ENCODE measurements at regions not wholly inside any gene's neighbourhood (a gene's known extent, or its start where the extent isn't known, plus 50 kb on each side); places are given as distances from the start of the nearest gene placed in this dataset.

DNA sequence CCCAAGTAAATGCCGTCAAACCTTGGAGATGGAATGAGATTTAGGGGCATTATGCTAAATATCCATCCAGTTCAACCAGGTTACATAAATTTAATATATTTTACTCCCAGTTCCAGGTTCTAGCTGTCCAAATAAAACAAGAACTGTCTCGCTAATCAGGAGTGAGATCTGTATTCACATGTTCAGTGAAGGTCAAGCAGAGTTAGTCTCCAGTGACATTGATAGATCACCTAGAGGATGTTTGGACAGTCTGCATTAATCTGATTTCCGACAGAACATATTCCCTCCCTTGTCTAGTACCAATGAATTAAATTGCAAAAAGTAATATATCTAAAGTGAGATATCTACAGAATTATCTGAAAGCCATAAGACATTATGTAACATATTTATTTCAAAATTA is 979.4 kb upstream of the CNTNAP5 start:
- in situ Hi-C loops (cut with MboI) = no loop called here
- ATAC-seq = no peak

More for the DNA sequence above, 979.4 kb upstream of the CNTNAP5 start:
- H3K27ac ChIP-seq (ENCODE audit: extremely low read depth, low read depth, low read length) = no peak overlapping the region
- H3K9me3 ChIP-seq (replicated peaks; ENCODE audit: control insufficient read depth, insufficient read depth, low read depth, low read length) = no peaks in the 10 kb centered on the region
- no peaks in the 10 kb centered on the region for H3K4me1 ChIP-seq (replicated peaks in 1 of 2; ENCODE audit: control insufficient read depth in 2 of 2, insufficient read depth in 2 of 2, low read length in 2 of 2)
- H3K9ac ChIP-seq (ENCODE audit: insufficient read depth in 1 of 2, low read depth in 2 of 2, low read length in 2 of 2) = no peak overlapping the region
- ChIA-PET POLR2A (no interaction called here), CTCF (ENCODE audit: low intra/inter-chr PET ratio) (no interaction called here)
- DNase-seq (ENCODE audit: extremely low read depth in 1 of 4, low spot score in 3 of 4) (no peak), FAIRE-seq (no peak)
- no peak overlapping the region for H3K4me3 ChIP-seq
- no peaks in the 10 kb centered on the region for H3K27me3 ChIP-seq (ENCODE audit: control insufficient read depth in 2 of 2, insufficient read depth in 2 of 2, low read length in 2 of 2)
- no peak overlapping the region for H3K4me2 ChIP-seq (ENCODE audit: insufficient read depth, low read length)
- no peaks in the 10 kb centered on the region for H3K79me2 ChIP-seq (ENCODE audit: control insufficient read depth, insufficient read depth, low read length)
- 2% methylated on average over 3 of the region's 3 CpGs for WGBS (ENCODE audit: insufficient coverage, low coverage, missing lambda C conversion rate)
- H3K36me3 ChIP-seq (ENCODE audit: control insufficient read depth, insufficient read depth, low read length) = no peaks in the 10 kb centered on the region
- no TSS peak for BruUV-seq (replicated peaks)
- TF ChIP-seq SRF (CRISPR knock-in tag; IDR thresholded peaks at IDR 0.05) = no peak
- TF ChIP-seq ZNF561 (CRISPR knock-in tag; conservative IDR thresholded peaks at IDR 0.05) = no peak
- no peak for TF ChIP-seq MXI1 (IDR thresholded peaks at IDR 0.05; ENCODE audit: low read depth, low read length)
- TF ChIP-seq SETDB1 (IDR thresholded peaks at IDR 0.05; ENCODE audit: low read length) = no peak
- TF ChIP-seq HDAC2 (IDR thresholded peaks at IDR 0.05) = no peak
- no peak for TF ChIP-seq PHB (CRISPR knock-in tag; IDR thresholded peaks at IDR 0.05)
- no peak for TF ChIP-seq NR3C1 (CRISPR knock-in tag; IDR thresholded peaks at IDR 0.05)
- TF ChIP-seq NCOR1 (IDR thresholded peaks at IDR 0.05) = no peak
- no peak for TF ChIP-seq HDAC8 (tag; IDR thresholded peaks at IDR 0.05)
- TF ChIP-seq ZNF174 (CRISPR knock-in tag; IDR thresholded peaks at IDR 0.05) = no peak
- TF ChIP-seq SMARCB1 (IDR thresholded peaks at IDR 0.05; ENCODE audit: insufficient read length, low read depth) = no peak
- no peak for TF ChIP-seq RAD21 (CRISPR knock-in tag; conservative IDR thresholded peaks at IDR 0.05 in 1 of 2, IDR thresholded peaks at IDR 0.05 in 1 of 2)
- no peak for TF ChIP-seq RHOXF2B (CRISPR knock-in tag; conservative IDR thresholded peaks at IDR 0.05)
- no peak for TF ChIP-seq RBFOX2 (IDR thresholded peaks at IDR 0.05; ENCODE audit: low read depth, low read length)
- TF ChIP-seq, protein P1, sequence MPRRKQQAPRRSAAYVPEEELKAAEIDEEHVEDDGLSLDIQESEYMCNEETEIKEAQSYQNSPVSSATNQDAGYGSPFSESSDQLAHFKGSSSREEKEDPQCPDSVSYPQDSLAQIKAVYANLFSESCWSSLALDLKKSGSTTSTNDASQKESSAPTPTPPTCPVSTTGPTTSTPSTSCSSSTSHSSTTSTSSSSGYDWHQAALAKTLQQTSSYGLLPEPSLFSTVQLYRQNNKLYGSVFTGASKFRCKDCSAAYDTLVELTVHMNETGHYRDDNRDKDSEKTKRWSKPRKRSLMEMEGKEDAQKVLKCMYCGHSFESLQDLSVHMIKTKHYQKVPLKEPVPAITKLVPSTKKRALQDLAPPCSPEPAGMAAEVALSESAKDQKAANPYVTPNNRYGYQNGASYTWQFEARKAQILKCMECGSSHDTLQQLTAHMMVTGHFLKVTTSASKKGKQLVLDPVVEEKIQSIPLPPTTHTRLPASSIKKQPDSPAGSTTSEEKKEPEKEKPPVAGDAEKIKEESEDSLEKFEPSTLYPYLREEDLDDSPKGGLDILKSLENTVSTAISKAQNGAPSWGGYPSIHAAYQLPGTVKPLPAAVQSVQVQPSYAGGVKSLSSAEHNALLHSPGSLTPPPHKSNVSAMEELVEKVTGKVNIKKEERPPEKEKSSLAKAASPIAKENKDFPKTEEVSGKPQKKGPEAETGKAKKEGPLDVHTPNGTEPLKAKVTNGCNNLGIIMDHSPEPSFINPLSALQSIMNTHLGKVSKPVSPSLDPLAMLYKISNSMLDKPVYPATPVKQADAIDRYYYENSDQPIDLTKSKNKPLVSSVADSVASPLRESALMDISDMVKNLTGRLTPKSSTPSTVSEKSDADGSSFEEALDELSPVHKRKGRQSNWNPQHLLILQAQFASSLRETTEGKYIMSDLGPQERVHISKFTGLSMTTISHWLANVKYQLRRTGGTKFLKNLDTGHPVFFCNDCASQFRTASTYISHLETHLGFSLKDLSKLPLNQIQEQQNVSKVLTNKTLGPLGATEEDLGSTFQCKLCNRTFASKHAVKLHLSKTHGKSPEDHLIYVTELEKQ (CRISPR knock-in tag; IDR thresholded peaks at IDR 0.05) = no peak
- TF ChIP-seq SNRNP70 (optimal IDR thresholded peaks at IDR 0.05; ENCODE audit: low read depth, low read length) = no peak
- TF ChIP-seq GABPB1 (CRISPR knock-in tag; IDR thresholded peaks at IDR 0.05) = no peak
- TF ChIP-seq, protein P2, sequence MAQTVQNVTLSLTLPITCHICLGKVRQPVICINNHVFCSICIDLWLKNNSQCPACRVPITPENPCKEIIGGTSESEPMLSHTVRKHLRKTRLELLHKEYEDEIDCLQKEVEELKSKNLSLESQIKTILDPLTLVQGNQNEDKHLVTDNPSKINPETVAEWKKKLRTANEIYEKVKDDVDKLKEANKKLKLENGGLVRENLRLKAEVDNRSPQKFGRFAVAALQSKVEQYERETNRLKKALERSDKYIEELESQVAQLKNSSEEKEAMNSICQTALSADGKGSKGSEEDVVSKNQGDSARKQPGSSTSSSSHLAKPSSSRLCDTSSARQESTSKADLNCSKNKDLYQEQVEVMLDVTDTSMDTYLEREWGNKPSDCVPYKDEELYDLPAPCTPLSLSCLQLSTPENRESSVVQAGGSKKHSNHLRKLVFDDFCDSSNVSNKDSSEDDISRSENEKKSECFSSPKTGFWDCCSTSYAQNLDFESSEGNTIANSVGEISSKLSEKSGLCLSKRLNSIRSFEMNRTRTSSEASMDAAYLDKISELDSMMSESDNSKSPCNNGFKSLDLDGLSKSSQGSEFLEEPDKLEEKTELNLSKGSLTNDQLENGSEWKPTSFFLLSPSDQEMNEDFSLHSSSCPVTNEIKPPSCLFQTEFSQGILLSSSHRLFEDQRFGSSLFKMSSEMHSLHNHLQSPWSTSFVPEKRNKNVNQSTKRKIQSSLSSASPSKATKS (CRISPR knock-in tag; IDR thresholded peaks at IDR 0.05) = no peak
- H2AFZ ChIP-seq (ENCODE audit: low read depth, low read length) = no peak overlapping the region
- H4K20me1 ChIP-seq (replicated peaks; ENCODE audit: control insufficient read depth, insufficient read depth, low read length) = no peaks in the 10 kb centered on the region
- intact Hi-C loops (cut with micrococcal nuclease) = no loop called here
- no peaks in the 10 kb centered on the region for H3K9me1 ChIP-seq (ENCODE audit: control insufficient read depth, insufficient read depth, low read length)
